OCI-LY3 (cell line): ENCODE measurements at regions not wholly inside any gene's neighbourhood (a gene's known extent, or its start where the extent isn't known, plus 50 kb on each side); places are given as distances from the start of the nearest gene placed in this dataset.

Experiments used
- H2AFZ ChIP-seq: fragments of 200-600, 300-600 bp; shearing (Covaris generic); 2 replicates; pipeline ENCODE4 v1.6.0; 2014; ENCODE audit warnings: antibody characterized with exemption, low read depth, low read length
- H3K27ac ChIP-seq: fragments of 200-600, 300-600 bp; sonication (generic); 2 replicates; pipeline ENCODE4 v1.5.1; 2014; ENCODE audit warnings: mild to moderate bottlenecking, low read length, moderate library complexity, mixed read lengths
- H3K27me3 ChIP-seq: fragments of 200-600, 300-600 bp; sonication (generic); 2 replicates; pipeline ENCODE4 v1.6.1; 2014; ENCODE audit warnings: low read depth, low read length, mixed read lengths
- H3K36me3 ChIP-seq: fragments of 200-600, 300-600 bp; sonication (generic); replicated peaks from 2 replicates; pipeline ENCODE3; 2014; ENCODE audit warnings: low read depth, low read length, mixed read lengths
- H3K4me1 ChIP-seq: fragments of 300-600, 200-600 bp; sonication (generic); 2 replicates; pipeline ENCODE4 v1.6.1; 2014; ENCODE audit warnings: low read length, mixed read lengths
- H3K4me2 ChIP-seq: fragments of 200-600, 300-600 bp; sonication (generic); 2 replicates; pipeline ENCODE4 v1.6.1; 2014; ENCODE audit warnings: low read length, mixed read lengths
- H3K4me3 ChIP-seq: fragments of 300-600, 200-600 bp; sonication (generic); 2 replicates; pipeline ENCODE4 v1.5.1; 2014; ENCODE audit warnings: antibody characterized with exemption, mild to moderate bottlenecking, low read length, moderate library complexity
- H3K79me2 ChIP-seq: fragments of 300-600, 200-600 bp; shearing (Covaris generic); 2 replicates; pipeline ENCODE4 v1.6.1; 2014; ENCODE audit warnings: mild to moderate bottlenecking, low read length, mixed read lengths
- H3K9ac ChIP-seq: fragments of 300-600, 200-600 bp; shearing (Covaris generic); 2 replicates; pipeline ENCODE4 v1.6.0; 2014; ENCODE audit warnings: mild to moderate bottlenecking, low read length, moderate library complexity
- H3K9me3 ChIP-seq: fragments of 200-600, 300-600 bp; shearing (Covaris generic); 2 replicates; pipeline ENCODE4 v1.6.1; 2014; ENCODE audit warnings: low read length, mixed read lengths; ENCODE audit not compliant: insufficient read depth
- H4K20me1 ChIP-seq: fragments of 200-600, 300-600 bp; sonication (generic); 2 replicates; pipeline ENCODE4 v1.6.1; 2016; ENCODE audit warnings: low read length, mixed read lengths; ENCODE audit not compliant: insufficient read depth
- EZH2phosphoT487 ChIP-seq: fragments of 200-600 bp; shearing (Covaris generic); IDR thresholded peaks from 2 replicates; pipeline ENCODE4 v1.6.1; 2018; ENCODE audit warnings: antibody characterized with exemption, mixed run types, low read depth
- TF ChIP-seq, protein P1 (sequence below): fragments of 200-600, 300-600 bp; sonication (generic); IDR thresholded peaks from 2 replicates; pipeline ENCODE4 v1.5.1; 2014; ENCODE audit warnings: antibody characterized with exemption, low read length, low read depth

DNA sequence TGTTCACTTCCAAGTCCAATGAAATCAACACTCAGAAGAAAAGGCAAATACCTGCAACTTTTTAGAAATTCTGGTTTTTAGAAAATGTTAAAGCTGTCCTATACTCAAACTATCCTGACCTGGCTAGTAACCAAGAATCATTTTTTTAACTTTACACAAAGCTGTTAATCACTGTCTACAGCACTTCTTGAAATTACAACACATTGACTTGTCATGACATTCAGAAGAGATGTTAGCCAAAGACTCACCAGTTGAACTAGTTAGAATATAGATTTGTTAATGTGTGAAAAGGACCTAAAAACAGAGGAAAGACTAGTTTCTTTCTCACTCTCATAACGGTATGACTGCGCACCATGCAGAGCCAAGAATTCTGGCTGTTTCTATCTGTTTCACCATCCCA lies 98.8 kb downstream of the COX18 start:
- H4K20me1 ChIP-seq, result no peaks in the 10 kb centered on the region
- no peaks in the 10 kb centered on the region for H3K4me1 ChIP-seq
- H3K9ac ChIP-seq, result no peak overlapping the region
- no peak overlapping the region for H3K27ac ChIP-seq
- H3K4me3 ChIP-seq, result no peak overlapping the region
- no peak overlapping the region for H3K4me2 ChIP-seq
- TF ChIP-seq, protein P1, sequence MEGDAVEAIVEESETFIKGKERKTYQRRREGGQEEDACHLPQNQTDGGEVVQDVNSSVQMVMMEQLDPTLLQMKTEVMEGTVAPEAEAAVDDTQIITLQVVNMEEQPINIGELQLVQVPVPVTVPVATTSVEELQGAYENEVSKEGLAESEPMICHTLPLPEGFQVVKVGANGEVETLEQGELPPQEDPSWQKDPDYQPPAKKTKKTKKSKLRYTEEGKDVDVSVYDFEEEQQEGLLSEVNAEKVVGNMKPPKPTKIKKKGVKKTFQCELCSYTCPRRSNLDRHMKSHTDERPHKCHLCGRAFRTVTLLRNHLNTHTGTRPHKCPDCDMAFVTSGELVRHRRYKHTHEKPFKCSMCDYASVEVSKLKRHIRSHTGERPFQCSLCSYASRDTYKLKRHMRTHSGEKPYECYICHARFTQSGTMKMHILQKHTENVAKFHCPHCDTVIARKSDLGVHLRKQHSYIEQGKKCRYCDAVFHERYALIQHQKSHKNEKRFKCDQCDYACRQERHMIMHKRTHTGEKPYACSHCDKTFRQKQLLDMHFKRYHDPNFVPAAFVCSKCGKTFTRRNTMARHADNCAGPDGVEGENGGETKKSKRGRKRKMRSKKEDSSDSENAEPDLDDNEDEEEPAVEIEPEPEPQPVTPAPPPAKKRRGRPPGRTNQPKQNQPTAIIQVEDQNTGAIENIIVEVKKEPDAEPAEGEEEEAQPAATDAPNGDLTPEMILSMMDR, result no peak
- TF ChIP-seq EZH2phosphoT487, result no peak
- no peaks in the 10 kb centered on the region for H3K36me3 ChIP-seq
- no peaks in the 10 kb centered on the region for H3K27me3 ChIP-seq
- no peaks in the 10 kb centered on the region for H3K9me3 ChIP-seq
- H3K79me2 ChIP-seq, result no peaks in the 10 kb centered on the region
- no peak overlapping the region for H2AFZ ChIP-seq

DNA sequence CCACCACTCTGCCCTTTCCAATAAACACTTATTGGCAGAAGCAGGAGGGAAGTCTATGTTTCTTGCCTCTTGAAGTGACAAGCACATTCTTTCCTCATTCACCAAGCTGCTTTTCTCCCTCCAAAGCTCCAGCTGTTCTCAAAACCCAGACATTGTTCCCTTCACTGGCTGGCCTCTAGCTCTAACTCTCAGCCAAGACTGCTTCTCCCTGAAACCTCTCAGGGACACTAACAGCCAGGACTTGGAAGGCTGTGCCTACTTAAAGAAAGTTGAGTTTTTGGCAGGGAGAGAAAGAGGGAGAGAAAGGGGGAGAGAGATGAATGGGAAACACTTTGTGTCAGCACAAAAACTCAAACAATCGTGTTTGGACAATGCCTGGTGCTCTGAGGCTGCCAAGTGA lies 99.5 kb downstream of the COX18 start:
- H3K27me3 ChIP-seq, result no peaks in the 10 kb centered on the region
- no peaks in the 10 kb centered on the region for H3K4me1 ChIP-seq
- H2AFZ ChIP-seq, result no peak overlapping the region
- no peak overlapping the region for H3K4me2 ChIP-seq
- no peaks in the 10 kb centered on the region for H3K9me3 ChIP-seq
- H3K79me2 ChIP-seq, result no peaks in the 10 kb centered on the region
- H3K36me3 ChIP-seq, result no peaks in the 10 kb centered on the region
- no peaks in the 10 kb centered on the region for H4K20me1 ChIP-seq
- TF ChIP-seq EZH2phosphoT487, result no peak
- TF ChIP-seq, protein P1, result no peak
- H3K4me3 ChIP-seq, result no peak overlapping the region
- H3K27ac ChIP-seq, result no peak overlapping the region
- no peak overlapping the region for H3K9ac ChIP-seq

DNA sequence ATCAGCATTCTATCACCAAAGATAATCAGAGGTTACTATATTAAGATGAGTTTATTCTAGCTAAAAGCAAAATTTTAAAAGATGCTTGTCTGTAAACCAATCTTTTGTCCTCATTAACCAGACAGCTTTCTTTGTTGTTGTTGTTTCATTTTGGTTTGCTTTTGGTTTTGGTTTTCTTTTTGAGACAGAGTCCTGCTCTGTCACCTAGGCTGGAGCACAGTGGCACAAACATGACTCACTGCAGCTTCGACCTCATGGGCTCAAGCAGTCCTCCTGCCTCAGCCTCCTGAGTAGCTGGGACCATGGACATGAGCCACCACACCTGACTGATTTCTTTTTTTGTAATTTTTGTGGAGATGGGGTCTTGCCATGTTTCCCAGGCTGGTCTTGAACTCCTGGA lies 102.9 kb downstream of the COX18 start:
- H3K79me2 ChIP-seq, result no peaks in the 10 kb centered on the region
- H3K27me3 ChIP-seq, result no peaks in the 10 kb centered on the region
- no peak overlapping the region for H3K9ac ChIP-seq
- H3K4me2 ChIP-seq, result no peak overlapping the region
- no peaks in the 10 kb centered on the region for H3K36me3 ChIP-seq
- H2AFZ ChIP-seq, result no peak overlapping the region
- H4K20me1 ChIP-seq, result no peaks in the 10 kb centered on the region
- H3K4me1 ChIP-seq, result no peaks in the 10 kb centered on the region
- H3K27ac ChIP-seq, result no peak overlapping the region
- no peak for TF ChIP-seq EZH2phosphoT487
- TF ChIP-seq, protein P1, result no peak
- H3K9me3 ChIP-seq, result no peaks in the 10 kb centered on the region
- no peak overlapping the region for H3K4me3 ChIP-seq

DNA sequence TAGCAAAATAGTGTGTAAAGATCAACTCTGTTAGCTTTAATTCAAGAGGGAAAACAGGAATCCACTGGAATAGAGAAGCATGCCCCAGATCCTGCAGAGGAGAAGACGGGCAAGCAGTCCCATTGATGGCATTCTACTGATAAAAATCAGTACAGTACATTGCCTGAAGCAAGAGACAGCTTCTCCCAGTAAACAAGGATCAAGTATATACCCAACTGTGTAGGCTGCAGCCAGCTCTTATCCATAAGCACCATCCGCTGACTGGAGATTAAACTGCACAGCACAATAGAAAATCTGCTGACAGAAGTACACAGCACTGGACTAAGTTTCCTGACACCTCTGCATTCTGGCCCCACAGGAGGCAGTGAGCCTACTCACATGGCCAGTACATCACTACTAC lies 110.1 kb downstream of the COX18 start:
- no peak overlapping the region for H3K27ac ChIP-seq
- H4K20me1 ChIP-seq, result no peaks in the 10 kb centered on the region
- H2AFZ ChIP-seq, result no peak overlapping the region
- no peak overlapping the region for H3K4me3 ChIP-seq
- no peaks in the 10 kb centered on the region for H3K4me1 ChIP-seq
- no peaks in the 10 kb centered on the region for H3K79me2 ChIP-seq
- no peaks in the 10 kb centered on the region for H3K36me3 ChIP-seq
- H3K9me3 ChIP-seq, result no peaks in the 10 kb centered on the region
- TF ChIP-seq, protein P1, result no peak
- no peak for TF ChIP-seq EZH2phosphoT487
- no peak overlapping the region for H3K9ac ChIP-seq
- H3K4me2 ChIP-seq, result no peak overlapping the region
- H3K27me3 ChIP-seq, result no peaks in the 10 kb centered on the region
